ENCODE measurements at regions not wholly inside any gene's neighbourhood (a gene's known extent, or its start where the extent isn't known, plus 50 kb on each side); places are given as distances from the start of the nearest gene placed in this dataset.

DNA sequence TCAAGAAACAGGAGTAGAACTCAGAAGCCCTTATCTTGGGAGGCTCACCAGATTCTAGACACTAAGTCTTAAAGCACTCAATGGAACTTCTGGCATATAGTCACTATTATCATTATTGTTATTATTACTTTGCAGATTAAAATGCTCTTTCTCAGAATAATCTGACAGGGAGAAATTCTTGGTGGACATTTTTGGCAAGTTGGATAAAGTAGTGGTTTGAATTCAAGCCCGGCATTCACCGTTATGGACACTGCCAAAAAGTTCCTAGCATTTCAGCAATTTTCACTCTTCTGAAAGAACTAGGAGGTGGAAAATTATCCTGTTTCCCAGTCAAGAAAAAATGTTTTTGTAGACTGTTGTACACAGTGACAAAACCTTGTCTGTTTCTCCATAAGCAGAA, 179.6 kb upstream of the ISX start:
- TF ChIP-seq MYC (IDR thresholded peaks at IDR 0.05; ENCODE audit: borderline replicate concordance, low read length) (no peak), RAD21 (conservative IDR thresholded peaks at IDR 0.05 in 1 of 2, IDR thresholded peaks at IDR 0.05 in 1 of 2) (no peak), HOXA7 (CRISPR knock-in tag; IDR thresholded peaks at IDR 0.05) (no peak), BHLHE40 (IDR thresholded peaks at IDR 0.05; ENCODE audit: low read depth, low read length) (no peak), JUN (IDR thresholded peaks at IDR 0.05) (no peak), RARB (CRISPR knock-in tag; IDR thresholded peaks at IDR 0.05) (no peak), POLR2A (IDR thresholded peaks at IDR 0.05; ENCODE audit: low read length) (no peak), MAZ (IDR thresholded peaks at IDR 0.05; ENCODE audit: borderline replicate concordance, low read depth, low read length) (no peak), EHF (CRISPR knock-in tag; IDR thresholded peaks at IDR 0.05) (no peak)
- TF ChIP-seq, protein P1, sequence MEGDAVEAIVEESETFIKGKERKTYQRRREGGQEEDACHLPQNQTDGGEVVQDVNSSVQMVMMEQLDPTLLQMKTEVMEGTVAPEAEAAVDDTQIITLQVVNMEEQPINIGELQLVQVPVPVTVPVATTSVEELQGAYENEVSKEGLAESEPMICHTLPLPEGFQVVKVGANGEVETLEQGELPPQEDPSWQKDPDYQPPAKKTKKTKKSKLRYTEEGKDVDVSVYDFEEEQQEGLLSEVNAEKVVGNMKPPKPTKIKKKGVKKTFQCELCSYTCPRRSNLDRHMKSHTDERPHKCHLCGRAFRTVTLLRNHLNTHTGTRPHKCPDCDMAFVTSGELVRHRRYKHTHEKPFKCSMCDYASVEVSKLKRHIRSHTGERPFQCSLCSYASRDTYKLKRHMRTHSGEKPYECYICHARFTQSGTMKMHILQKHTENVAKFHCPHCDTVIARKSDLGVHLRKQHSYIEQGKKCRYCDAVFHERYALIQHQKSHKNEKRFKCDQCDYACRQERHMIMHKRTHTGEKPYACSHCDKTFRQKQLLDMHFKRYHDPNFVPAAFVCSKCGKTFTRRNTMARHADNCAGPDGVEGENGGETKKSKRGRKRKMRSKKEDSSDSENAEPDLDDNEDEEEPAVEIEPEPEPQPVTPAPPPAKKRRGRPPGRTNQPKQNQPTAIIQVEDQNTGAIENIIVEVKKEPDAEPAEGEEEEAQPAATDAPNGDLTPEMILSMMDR (IDR thresholded peaks at IDR 0.05): no peak
- TF ChIP-seq, protein P2, sequence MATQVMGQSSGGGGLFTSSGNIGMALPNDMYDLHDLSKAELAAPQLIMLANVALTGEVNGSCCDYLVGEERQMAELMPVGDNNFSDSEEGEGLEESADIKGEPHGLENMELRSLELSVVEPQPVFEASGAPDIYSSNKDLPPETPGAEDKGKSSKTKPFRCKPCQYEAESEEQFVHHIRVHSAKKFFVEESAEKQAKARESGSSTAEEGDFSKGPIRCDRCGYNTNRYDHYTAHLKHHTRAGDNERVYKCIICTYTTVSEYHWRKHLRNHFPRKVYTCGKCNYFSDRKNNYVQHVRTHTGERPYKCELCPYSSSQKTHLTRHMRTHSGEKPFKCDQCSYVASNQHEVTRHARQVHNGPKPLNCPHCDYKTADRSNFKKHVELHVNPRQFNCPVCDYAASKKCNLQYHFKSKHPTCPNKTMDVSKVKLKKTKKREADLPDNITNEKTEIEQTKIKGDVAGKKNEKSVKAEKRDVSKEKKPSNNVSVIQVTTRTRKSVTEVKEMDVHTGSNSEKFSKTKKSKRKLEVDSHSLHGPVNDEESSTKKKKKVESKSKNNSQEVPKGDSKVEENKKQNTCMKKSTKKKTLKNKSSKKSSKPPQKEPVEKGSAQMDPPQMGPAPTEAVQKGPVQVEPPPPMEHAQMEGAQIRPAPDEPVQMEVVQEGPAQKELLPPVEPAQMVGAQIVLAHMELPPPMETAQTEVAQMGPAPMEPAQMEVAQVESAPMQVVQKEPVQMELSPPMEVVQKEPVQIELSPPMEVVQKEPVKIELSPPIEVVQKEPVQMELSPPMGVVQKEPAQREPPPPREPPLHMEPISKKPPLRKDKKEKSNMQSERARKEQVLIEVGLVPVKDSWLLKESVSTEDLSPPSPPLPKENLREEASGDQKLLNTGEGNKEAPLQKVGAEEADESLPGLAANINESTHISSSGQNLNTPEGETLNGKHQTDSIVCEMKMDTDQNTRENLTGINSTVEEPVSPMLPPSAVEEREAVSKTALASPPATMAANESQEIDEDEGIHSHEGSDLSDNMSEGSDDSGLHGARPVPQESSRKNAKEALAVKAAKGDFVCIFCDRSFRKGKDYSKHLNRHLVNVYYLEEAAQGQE (IDR thresholded peaks at IDR 0.05): no peak
- TF ChIP-seq, protein P3, sequence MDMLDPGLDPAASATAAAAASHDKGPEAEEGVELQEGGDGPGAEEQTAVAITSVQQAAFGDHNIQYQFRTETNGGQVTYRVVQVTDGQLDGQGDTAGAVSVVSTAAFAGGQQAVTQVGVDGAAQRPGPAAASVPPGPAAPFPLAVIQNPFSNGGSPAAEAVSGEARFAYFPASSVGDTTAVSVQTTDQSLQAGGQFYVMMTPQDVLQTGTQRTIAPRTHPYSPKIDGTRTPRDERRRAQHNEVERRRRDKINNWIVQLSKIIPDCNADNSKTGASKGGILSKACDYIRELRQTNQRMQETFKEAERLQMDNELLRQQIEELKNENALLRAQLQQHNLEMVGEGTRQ (IDR thresholded peaks at IDR 0.05): no peak
